B cell (primary cell): ENCODE measurements at regions not wholly inside any gene's neighbourhood (a gene's known extent, or its start where the extent isn't known, plus 50 kb on each side); places are given as distances from the start of the nearest gene placed in this dataset.

ENCODE experiments used
- ATAC-seq: fragments of 200-7000 bp; cut with Tn5 transposase; one replicate; pipeline ENCODE4 v1.10.0; 2021; ENCODE audit warnings: low read depth, mild to moderate bottlenecking, moderate number of reproducible peaks, moderate library complexity
- CTCF ChIA-PET: fragments of 350-600 bp; sonication (Branson Sonifier 250); formaldehyde crosslinking; loops from one replicate; lab custom pipeline; 2021; ENCODE audit warnings: antibody characterized with exemption, inconsistent platforms; lab: Charles Lee
- POLR2A ChIA-PET: fragments of 350-600 bp; sonication (Branson Sonifier 250); formaldehyde crosslinking; loops from one replicate; lab custom pipeline; 2021; ENCODE audit warnings: antibody characterized with exemption; lab: Charles Lee
- DNase-seq: peaks from one replicate; pipeline ENCODE4 v3.0.0; 2013
- H2AFZ ChIP-seq: 2 replicates; pipeline ENCODE4 v1.6.1; 2012; ENCODE audit warnings: mild to moderate bottlenecking, low read depth, low read length; ENCODE audit not compliant: insufficient read depth, poor library complexity, severe bottlenecking
- H3K27ac ChIP-seq, 2 donors: 1 replicate in 1 of 2; 2 replicates in 1 of 2; pipeline ENCODE4 v1.5.1; 2012 to 2013; ENCODE audit warnings: low read length in 2 of 2, mild to moderate bottlenecking in 2 of 2, moderate library complexity in 1 of 2
- H3K27me3 ChIP-seq, 4 experiments: fragments of 200-600 bp in 1 of 4; sonication (generic) in 1 of 4; replicated peaks in 1 of 4; 1 replicate in 2 of 4; 2 replicates in 2 of 4; pipeline versions ENCODE4 v1.6.1 to v1.7.0; 2013 to 2016; ENCODE audit warnings: low read length in 3 of 4, mild to moderate bottlenecking in 2 of 4, mixed read lengths in 1 of 4, moderate library complexity in 1 of 4; ENCODE audit not compliant: insufficient read depth in 4 of 4, control insufficient read depth in 3 of 4; ENCODE audit errors: control extremely low read depth in 1 of 4
- H3K36me3 ChIP-seq, 2 experiments: replicated peaks in 1 of 2; 1 replicate in 1 of 2; 2 replicates in 1 of 2; pipeline versions ENCODE4 v1.6.1 to v1.7.1; 2013; ENCODE audit warnings: low read length in 1 of 2; ENCODE audit not compliant: insufficient read depth in 2 of 2, control insufficient read depth in 1 of 2; ENCODE audit errors: control extremely low read depth in 1 of 2, extremely low read depth in 1 of 2
- H3K4me1 ChIP-seq, 2 donors: fragments of 200-600 bp in 1 of 2; sonication (generic) in 1 of 2; 1 replicate in 1 of 2; 2 replicates in 1 of 2; pipeline versions ENCODE4 v1.5.1 to v1.6.1; 2013 to 2017; ENCODE audit warnings: low read length in 2 of 2; ENCODE audit not compliant: control insufficient read depth in 2 of 2, insufficient read depth in 2 of 2
- H3K4me2 ChIP-seq: replicated peaks from 2 replicates; pipeline ENCODE3; 2012; ENCODE audit warnings: mild to moderate bottlenecking, low read depth, low read length; ENCODE audit not compliant: poor library complexity, severe bottlenecking
- H3K4me3 ChIP-seq, 5 experiments: fragments of 200-600 bp in 1 of 5; sonication (generic) in 1 of 5; 1 replicate in 3 of 5; 2 replicates in 2 of 5; pipeline versions ENCODE4 v1.5.1 to v1.7.0; 2011 to 2016; ENCODE audit warnings: low read length in 4 of 5, mild to moderate bottlenecking in 4 of 5, low read depth in 2 of 5, control low read depth in 1 of 5, moderate library complexity in 1 of 5; ENCODE audit not compliant: insufficient read depth in 1 of 5; ENCODE audit errors: control extremely low read depth in 1 of 5, extremely low read depth in 1 of 5
- H3K79me2 ChIP-seq: fragments of 200-600 bp; sonication (generic); one replicate; pipeline ENCODE4 v1.6.0; 2016; ENCODE audit warnings: low read length; ENCODE audit not compliant: control insufficient read depth, insufficient read depth
- H3K9ac ChIP-seq: fragments of 200-600 bp; sonication (generic); 2 replicates; pipeline ENCODE4 v1.6.1; 2017; ENCODE audit warnings: mild to moderate bottlenecking, low read length, moderate library complexity
- H3K9me3 ChIP-seq, 3 donors: one replicate each; pipeline versions ENCODE4 v1.6.1 to v1.7.1; 2013; ENCODE audit warnings: low read length in 2 of 3; ENCODE audit not compliant: control insufficient read depth in 2 of 3, insufficient read depth in 1 of 3; ENCODE audit errors: control extremely low read depth in 1 of 3
- H4K20me1 ChIP-seq: 2 replicates; pipeline ENCODE4 v1.6.0; 2012; ENCODE audit warnings: mild to moderate bottlenecking, low read length; ENCODE audit not compliant: insufficient read depth, control insufficient read depth, poor library complexity, severe bottlenecking
- H3K27ac Mint-ChIP-seq: one replicate; pipeline ENCODE4 v1.8.0; 2021; ENCODE audit warnings: mixed read lengths
- H3K27me3 Mint-ChIP-seq: one replicate; pipeline ENCODE4 v1.8.0; 2021; ENCODE audit warnings: mixed read lengths
- H3K4me1 Mint-ChIP-seq: one replicate; pipeline ENCODE4 v1.8.0; 2021; ENCODE audit warnings: mixed read lengths
- H3K4me3 Mint-ChIP-seq: one replicate; pipeline ENCODE4 v1.8.0; 2021; ENCODE audit warnings: mixed read lengths
- H3K9me3 Mint-ChIP-seq: one replicate; pipeline ENCODE4 v1.8.0; 2022; ENCODE audit warnings: mixed read lengths; ENCODE audit not compliant: insufficient read depth
- EZH2 ChIP-seq: IDR thresholded peaks from 2 replicates; pipeline ENCODE4 v1.6.1; 2012; ENCODE audit warnings: borderline replicate concordance, low read depth, mild to moderate bottlenecking, moderate library complexity, low read length; ENCODE audit not compliant: insufficient read depth, poor library complexity, severe bottlenecking
- WGBS: methylation state at CpG from one replicate; pipeline ENCODE4 v1.1.5; 2013; ENCODE audit warnings: missing lambda C conversion rate; ENCODE audit not compliant: insufficient coverage; 5-methylcytosine and 5-hydroxymethylcytosine counted together
- intact Hi-C: fragments of 100-400 bp; cut with micrococcal nuclease; formaldehyde crosslinking; loops from one replicate; pipeline ENCODE4 v1.10.0; 2022
- TF ChIP-seq, protein P1 (sequence below): fragments of 200-600 bp; IDR thresholded peaks from one replicate; pipeline ENCODE4 v1.8.0; 2022; ENCODE audit warnings: antibody characterized with exemption, mild to moderate bottlenecking

DNA sequence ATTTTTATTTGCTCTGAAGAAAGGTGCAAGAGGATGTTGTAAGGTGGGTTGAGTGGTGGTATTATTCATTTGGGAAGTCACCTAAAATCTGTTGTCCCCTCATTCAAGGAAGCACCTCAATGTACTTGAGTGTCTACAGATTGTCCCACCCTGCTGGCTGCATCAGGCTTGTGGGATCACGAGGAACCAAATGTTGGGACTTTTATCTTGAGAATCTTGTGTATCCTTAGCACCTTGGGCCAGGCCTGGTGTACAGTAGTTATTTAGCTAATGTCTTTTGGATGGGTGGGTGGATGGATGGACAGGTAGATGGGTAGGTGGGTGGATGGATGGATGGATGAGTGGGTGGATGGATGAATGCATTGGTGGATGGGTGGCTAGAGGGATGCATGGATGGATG lies 519.3 kb downstream of the BCL11B start:
- TF ChIP-seq EZH2: no peak
- TF ChIP-seq, protein P1, sequence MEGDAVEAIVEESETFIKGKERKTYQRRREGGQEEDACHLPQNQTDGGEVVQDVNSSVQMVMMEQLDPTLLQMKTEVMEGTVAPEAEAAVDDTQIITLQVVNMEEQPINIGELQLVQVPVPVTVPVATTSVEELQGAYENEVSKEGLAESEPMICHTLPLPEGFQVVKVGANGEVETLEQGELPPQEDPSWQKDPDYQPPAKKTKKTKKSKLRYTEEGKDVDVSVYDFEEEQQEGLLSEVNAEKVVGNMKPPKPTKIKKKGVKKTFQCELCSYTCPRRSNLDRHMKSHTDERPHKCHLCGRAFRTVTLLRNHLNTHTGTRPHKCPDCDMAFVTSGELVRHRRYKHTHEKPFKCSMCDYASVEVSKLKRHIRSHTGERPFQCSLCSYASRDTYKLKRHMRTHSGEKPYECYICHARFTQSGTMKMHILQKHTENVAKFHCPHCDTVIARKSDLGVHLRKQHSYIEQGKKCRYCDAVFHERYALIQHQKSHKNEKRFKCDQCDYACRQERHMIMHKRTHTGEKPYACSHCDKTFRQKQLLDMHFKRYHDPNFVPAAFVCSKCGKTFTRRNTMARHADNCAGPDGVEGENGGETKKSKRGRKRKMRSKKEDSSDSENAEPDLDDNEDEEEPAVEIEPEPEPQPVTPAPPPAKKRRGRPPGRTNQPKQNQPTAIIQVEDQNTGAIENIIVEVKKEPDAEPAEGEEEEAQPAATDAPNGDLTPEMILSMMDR: no peak
- H3K4me2 ChIP-seq: no peak overlapping the region
- CTCF ChIA-PET: no interaction called here
- H3K27me3 ChIP-seq: no peaks in the 10 kb centered on the region
- ATAC-seq: no peak
- no peaks in the 10 kb centered on the region for H3K4me1 ChIP-seq
- peaks cover 0 to 3% (median 0%) of the 10 kb centered on the region in 3 donors for H3K9me3 ChIP-seq
- H3K79me2 ChIP-seq: no peaks in the 10 kb centered on the region
- H3K36me3 ChIP-seq: no peaks in the 10 kb centered on the region
- 100% methylated on average over 1 of the region's 1 CpG for WGBS
- no peak overlapping the region for H2AFZ ChIP-seq
- no peak overlapping the region for H3K27ac ChIP-seq
- H3K9ac ChIP-seq: no peak overlapping the region
- Mint-ChIP-seq H3K9me3 (peaks cover 10% of the 10 kb centered on the region), H3K27me3 (no peaks in the 10 kb centered on the region), H3K4me1 (no peaks in the 10 kb centered on the region), H3K4me3 (no peak overlapping the region), H3K27ac (no peak overlapping the region)
- DNase-seq: no peak
- POLR2A ChIA-PET: no interaction called here
- no peak overlapping the region for H3K4me3 ChIP-seq
- intact Hi-C loops: no loop called here
- no peaks in the 10 kb centered on the region for H4K20me1 ChIP-seq

DNA sequence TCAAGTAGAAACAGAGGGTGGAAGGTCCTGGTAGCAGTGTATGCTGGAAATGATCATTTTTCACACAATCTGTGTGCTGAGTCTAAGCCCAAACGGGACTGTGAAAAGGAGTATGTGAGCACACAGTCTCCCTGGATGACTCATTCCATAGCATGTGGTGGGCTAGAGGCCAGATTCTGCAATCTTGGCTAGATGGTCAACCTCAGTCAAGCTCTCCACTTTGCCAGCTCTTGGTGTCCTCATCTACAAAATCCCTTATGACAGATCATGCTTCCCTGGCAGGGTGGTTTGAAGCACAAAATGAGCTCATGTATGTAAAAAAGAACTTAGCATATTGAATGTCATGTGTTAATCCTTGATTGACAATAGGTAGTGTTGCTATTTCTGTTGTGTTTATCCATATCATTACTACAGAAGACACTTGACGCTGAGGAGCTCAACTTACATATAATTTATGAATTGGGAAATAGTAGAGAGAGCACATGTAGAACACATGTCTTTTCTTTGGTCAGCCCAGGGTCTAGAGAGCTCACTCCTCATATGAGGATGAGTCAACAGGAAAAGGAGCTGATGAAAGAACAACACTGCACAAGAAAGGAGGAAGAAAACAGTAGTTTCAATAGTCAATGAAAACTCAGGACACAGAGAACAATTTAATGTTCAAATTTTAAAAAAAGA lies 517.5 kb downstream of the BCL11B start:
- H3K27me3 Mint-ChIP-seq: no peaks in the 10 kb centered on the region
- no peaks in the 10 kb centered on the region for H3K4me1 ChIP-seq
- no peak overlapping the region for H3K4me2 ChIP-seq
- H3K27ac Mint-ChIP-seq: no peak overlapping the region
- no peak overlapping the region for H3K9ac ChIP-seq
- no peaks in the 10 kb centered on the region for H3K79me2 ChIP-seq
- H2AFZ ChIP-seq: no peak overlapping the region
- no peak overlapping the region for H3K27ac ChIP-seq
- 78% methylated on average over 1 of the region's 2 CpGs for WGBS
- no peak for DNase-seq
- intact Hi-C loops: no loop called here
- no peak for TF ChIP-seq EZH2
- TF ChIP-seq, protein P1: no peak
- H4K20me1 ChIP-seq: no peaks in the 10 kb centered on the region
- peaks cover 0 to 8% (median 3%) of the 10 kb centered on the region in 3 donors for H3K9me3 ChIP-seq
- H3K9me3 Mint-ChIP-seq: peaks cover 10% of the 10 kb centered on the region
- no peaks in the 10 kb centered on the region for H3K27me3 ChIP-seq
- ChIA-PET POLR2A (no interaction called here), CTCF (no interaction called here)
- no peak overlapping the region for H3K4me3 Mint-ChIP-seq
- no peak for ATAC-seq
- no peaks in the 10 kb centered on the region for H3K4me1 Mint-ChIP-seq
- H3K4me3 ChIP-seq: no peak overlapping the region
- H3K36me3 ChIP-seq: no peaks in the 10 kb centered on the region
